ENCODE measurements at regions not wholly inside any gene's neighbourhood (a gene's known extent, or its start where the extent isn't known, plus 50 kb on each side); places are given as distances from the start of the nearest gene placed in this dataset.

GRCh38 chrX:39843318-39843717, 254.4 kb downstream of the BCOR start:
- no peak for TF ChIP-seq CTCF (IDR thresholded peaks at IDR 0.05; ENCODE audit: poor library complexity, severe bottlenecking)
- TF ChIP-seq EZH2 (IDR thresholded peaks at IDR 0.05; ENCODE audit: borderline replicate concordance, insufficient read depth, low read length, poor library complexity, severe bottlenecking): no peak
- no peak for TF ChIP-seq POLR2AphosphoS5 (IDR thresholded peaks at IDR 0.05)
- no peak for TF ChIP-seq RAD21 (conservative IDR thresholded peaks at IDR 0.05)
- no peak for TF ChIP-seq SMC3 (conservative IDR thresholded peaks at IDR 0.05; ENCODE audit: poor library complexity)
- no peak for TF ChIP-seq REST (IDR thresholded peaks at IDR 0.05; ENCODE audit: borderline replicate concordance)
- TF ChIP-seq TAF1 (IDR thresholded peaks at IDR 0.05; ENCODE audit: low read depth): no peak
- TF ChIP-seq EP300 (conservative IDR thresholded peaks at IDR 0.05; ENCODE audit: poor library complexity, severe bottlenecking): no peak
